ENCODE measurements at regions not wholly inside any gene's neighbourhood (a gene's known extent, or its start where the extent isn't known, plus 50 kb on each side); places are given as distances from the start of the nearest gene placed in this dataset.
"Not testable (repeated sequence)": the region's sequence is repeated elsewhere in the genome, so short reads cannot be mapped to it uniquely, and the experiment has no call there.

GRCh38 chr1:94769551-94769950 lies 50.6 kb upstream of the SLC44A3 start:
- DNase-seq (ENCODE audit: insufficient read length, low spot score) (no peak), FAIRE-seq (no peak)

GRCh38 chr1:94768036-94768435 lies 52.1 kb upstream of the SLC44A3 start:
- DNase-seq (ENCODE audit: insufficient read length, low spot score) (no peak), FAIRE-seq (no peak)

- DNase-seq (ENCODE audit: insufficient read length, low spot score) (no peak), FAIRE-seq (no peak)
Measured at GRCh38 chr1:94765958-94766357, 54.2 kb upstream of the SLC44A3 start.

- FAIRE-seq (no peak), DNase-seq (ENCODE audit: insufficient read length, low spot score) (no peak)
Measured at GRCh38 chr1:94759188-94759587, 61.0 kb upstream of the SLC44A3 start.

- no peak for FAIRE-seq
Measured at GRCh38 chr1:94757931-94758330, 62.2 kb upstream of the SLC44A3 start.

GRCh38 chr1:94755675-94756074 lies 64.5 kb upstream of the SLC44A3 start:
- FAIRE-seq (no peak), DNase-seq (ENCODE audit: insufficient read length, low spot score) (no peak)

More at GRCh38 chr1:94757931-94758330, 62.2 kb upstream of the SLC44A3 start:
- DNase-seq (ENCODE audit: insufficient read length, low spot score) = no peak

- FAIRE-seq; DNase-seq (ENCODE audit: insufficient read length, low spot score): not testable (repeated sequence)
Measured at GRCh38 chr1:94755016-94755415, 65.1 kb upstream of the SLC44A3 start.

- FAIRE-seq = no peak
- no peak for DNase-seq (ENCODE audit: insufficient read length, low spot score)
Measured at GRCh38 chr1:94754570-94754969, 65.6 kb upstream of the SLC44A3 start.

- FAIRE-seq = no peak
- no peak for DNase-seq (ENCODE audit: insufficient read length, low spot score)
Measured at GRCh38 chr1:94754095-94754494, 66.1 kb upstream of the SLC44A3 start.

- DNase-seq (ENCODE audit: insufficient read length, low spot score) (no peak), FAIRE-seq (no peak)
Measured at GRCh38 chr1:94753171-94753972, 66.8 kb upstream of the SLC44A3 start.

- FAIRE-seq; DNase-seq (ENCODE audit: insufficient read length, low spot score): not testable (repeated sequence)
Measured at GRCh38 chr1:94751483-94751882, 68.7 kb upstream of the SLC44A3 start.

- DNase-seq (ENCODE audit: insufficient read length, low spot score) (no peak), FAIRE-seq (no peak)
Measured at GRCh38 chr1:94746635-94747525, 73.3 kb upstream of the SLC44A3 start.

GRCh38 chr1:94745742-94746141 lies 74.4 kb upstream of the SLC44A3 start:
- FAIRE-seq (no peak), DNase-seq (ENCODE audit: insufficient read length, low spot score) (no peak)

GRCh38 chr1:94743862-94744261 lies 76.3 kb upstream of the SLC44A3 start:
- FAIRE-seq (no peak), DNase-seq (ENCODE audit: insufficient read length, low spot score) (no peak)

- FAIRE-seq (no peak), DNase-seq (ENCODE audit: insufficient read length, low spot score) (no peak)
Measured at GRCh38 chr1:94741996-94742395, 78.2 kb upstream of the SLC44A3 start.

- no peak for DNase-seq (ENCODE audit: insufficient read length, low spot score)
- no peak for FAIRE-seq
Measured at GRCh38 chr1:94741510-94741909, 78.6 kb upstream of the SLC44A3 start.

GRCh38 chr1:94739521-94740061 lies 80.6 kb upstream of the SLC44A3 start:
- FAIRE-seq = no peak
- no peak for DNase-seq (ENCODE audit: insufficient read length, low spot score)

GRCh38 chr1:94738371-94738770 lies 81.8 kb upstream of the SLC44A3 start:
- FAIRE-seq = no peak

GRCh38 chr1:94737124-94737998 lies 82.8 kb upstream of the SLC44A3 start:
- FAIRE-seq (no peak), DNase-seq (ENCODE audit: insufficient read length, low spot score) (no peak)

More at GRCh38 chr1:94738371-94738770, 81.8 kb upstream of the SLC44A3 start:
- DNase-seq (ENCODE audit: insufficient read length, low spot score) = no peak

- DNase-seq (ENCODE audit: insufficient read length, low spot score) = no peak
- FAIRE-seq = no peak
Measured at GRCh38 chr1:94736549-94736948, 83.6 kb upstream of the SLC44A3 start.
